GM19395 (cell line): ENCODE measurements at regions not wholly inside any gene's neighbourhood (a gene's known extent, or its start where the extent isn't known, plus 50 kb on each side); places are given as distances from the start of the nearest gene placed in this dataset.
"Not testable (repeated sequence)": the region's sequence is repeated elsewhere in the genome, so short reads cannot be mapped to it uniquely, and the experiment has no call there.

ENCODE experiments used
- ATAC-seq: cut with Tn5 transposase; IDR thresholded peaks from one replicate; pipeline ENCODE4 v1.9.1; 2021; ENCODE audit warnings: mild to moderate bottlenecking, moderate library complexity; ENCODE audit not compliant: unreplicated experiment

DNA sequence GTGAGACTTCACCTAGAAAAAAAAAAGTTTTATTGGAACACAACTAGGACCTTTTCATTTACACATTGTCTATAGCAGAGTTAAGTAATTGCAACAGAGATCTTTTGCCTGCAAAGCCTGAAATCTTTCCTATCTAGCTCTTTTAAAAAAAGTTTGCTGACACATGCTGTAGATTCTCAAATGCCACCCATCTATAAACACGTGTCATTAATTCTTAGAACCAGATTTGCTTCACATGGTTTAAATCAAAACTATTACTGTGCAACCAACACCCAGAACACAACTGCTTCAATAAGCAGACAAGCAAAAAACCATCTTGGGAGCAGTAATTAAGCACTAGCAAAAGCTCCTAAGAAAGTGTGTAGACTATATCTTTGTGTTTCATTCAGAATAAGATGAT, 55.0 kb downstream of the OXSM start:
- ATAC-seq: no peak

- no peak for ATAC-seq
These were observed 56.4 kb downstream of the OXSM start for GRCh38 chr3:25846282-25846681.

- ATAC-seq: no peak
These were observed 59.2 kb downstream of the OXSM start for GRCh38 chr3:25849091-25849490.

DNA sequence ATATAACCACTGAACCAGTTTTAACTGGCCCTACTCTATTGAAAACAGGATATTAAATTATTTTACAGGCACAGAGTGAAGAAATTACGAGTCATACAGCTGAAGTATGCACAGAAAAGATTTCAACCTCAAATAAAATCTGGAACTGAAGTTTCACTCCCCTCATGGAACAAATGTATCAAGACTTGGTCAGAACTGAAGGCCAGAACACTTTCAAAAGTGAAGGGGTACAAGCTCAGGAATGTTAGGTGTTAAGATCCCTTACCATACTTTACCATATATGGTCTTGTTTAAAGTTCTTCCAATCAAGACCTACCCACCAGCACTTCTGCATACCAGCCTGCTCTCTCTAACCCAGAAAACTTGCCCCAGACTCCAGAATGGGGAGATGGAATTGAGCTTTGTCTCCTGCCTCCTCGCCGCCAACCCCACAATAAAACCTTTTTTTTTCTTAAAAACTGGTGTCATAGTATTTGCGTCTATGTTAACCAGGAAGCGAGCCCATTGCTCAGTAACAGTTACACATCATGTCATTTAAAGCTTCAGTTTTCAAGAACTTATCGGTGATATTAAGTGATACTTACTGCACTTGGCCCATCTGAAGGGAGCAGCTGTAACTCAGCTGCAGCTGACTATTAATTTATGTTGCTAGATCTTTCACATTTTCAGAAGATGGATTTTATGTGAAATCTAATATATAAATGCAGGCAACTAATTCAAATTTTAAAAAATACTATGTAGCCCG, 59.9 kb downstream of the OXSM start:
- ATAC-seq: no peak

DNA sequence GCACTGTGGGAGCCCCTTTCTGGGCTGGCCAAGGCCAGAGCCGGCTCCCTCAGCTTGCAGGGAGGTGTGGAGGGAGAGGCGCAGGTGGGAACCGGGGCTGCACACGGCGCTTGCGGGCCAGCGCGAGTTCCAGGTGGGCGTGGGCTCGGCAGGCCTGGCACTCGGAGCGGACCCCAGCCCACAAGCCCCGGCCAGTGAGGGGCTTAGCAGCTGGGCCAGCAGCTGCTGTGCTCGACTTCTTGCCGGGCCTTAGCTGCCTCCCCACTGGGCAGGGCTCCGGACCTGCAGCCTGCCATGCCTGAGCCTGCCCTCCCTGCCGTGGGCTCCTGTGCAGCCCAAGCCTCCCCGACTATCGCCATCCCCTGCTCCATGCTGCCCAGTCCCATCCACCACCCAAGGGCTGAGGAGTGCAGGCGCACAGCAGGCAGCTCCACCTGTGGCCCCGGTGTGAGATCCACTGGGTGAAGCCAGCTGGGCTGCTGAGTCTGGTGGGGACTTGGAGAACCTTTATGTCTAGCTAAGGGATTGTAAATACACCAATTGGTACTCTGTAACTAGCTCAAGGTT, 61.9 kb downstream of the OXSM start:
- ATAC-seq: not testable (repeated sequence)

GRCh38 chr3:25854214-25854613, 64.3 kb downstream of the OXSM start:
- no peak for ATAC-seq

GRCh38 chr3:25854635-25855034, 64.7 kb downstream of the OXSM start:
- ATAC-seq: no peak

DNA sequence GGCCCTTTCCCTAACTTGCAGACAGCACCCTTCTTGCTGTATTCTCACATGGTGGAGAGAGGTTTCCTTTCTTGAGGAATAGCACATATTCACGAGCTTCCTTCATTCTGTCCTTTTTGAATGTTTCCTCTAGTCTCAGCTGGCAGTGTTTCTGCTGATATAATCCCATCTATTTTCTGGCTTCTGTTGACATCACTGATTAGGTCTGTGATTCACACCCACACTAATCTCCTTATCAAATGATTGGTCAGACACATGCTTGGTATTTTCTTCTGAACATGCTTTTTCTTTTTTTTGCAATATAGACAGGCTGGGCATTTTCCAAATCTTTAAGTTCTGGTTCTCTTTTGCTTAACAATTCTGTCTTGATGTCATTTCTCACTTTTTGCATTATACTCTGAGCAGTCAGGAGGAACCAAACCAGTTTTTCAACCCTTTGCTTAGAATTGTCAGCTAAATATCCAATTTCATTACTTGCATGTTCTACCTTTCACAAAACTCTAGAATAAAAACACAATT, 65.4 kb downstream of the OXSM start:
- ATAC-seq: no peak

DNA sequence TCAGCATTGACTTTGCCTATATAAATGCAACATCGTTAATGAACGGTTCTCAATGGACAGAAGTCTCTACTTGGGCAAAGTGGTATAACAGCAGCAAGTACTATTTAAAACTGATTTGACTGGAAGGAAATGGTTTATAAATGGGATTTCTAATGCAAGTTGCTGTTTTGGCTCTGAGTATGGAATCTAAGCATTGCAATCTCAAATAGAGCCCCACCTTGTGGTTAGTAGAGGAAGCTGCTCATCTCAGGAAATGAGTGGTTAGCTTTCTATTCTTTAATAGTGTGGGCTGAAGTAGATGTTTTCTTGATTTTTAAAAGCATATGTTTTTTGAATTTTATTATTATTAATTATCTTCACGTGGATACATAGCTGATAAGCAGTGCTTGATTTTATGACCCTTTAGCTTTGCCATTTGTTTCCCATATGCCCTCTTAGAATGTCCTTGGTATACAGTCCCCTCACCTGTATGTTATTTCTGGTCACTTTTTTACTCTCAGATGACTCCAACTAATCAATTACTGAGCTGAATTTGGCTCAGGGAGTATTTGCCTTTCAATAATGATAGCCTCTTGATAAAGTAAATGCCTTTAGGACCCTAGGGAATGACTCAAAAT, 67.1 kb downstream of the OXSM start:
- ATAC-seq: peak; percentile 90

GRCh38 chr3:25861566-25861965, 71.7 kb downstream of the OXSM start:
- ATAC-seq: no peak

DNA sequence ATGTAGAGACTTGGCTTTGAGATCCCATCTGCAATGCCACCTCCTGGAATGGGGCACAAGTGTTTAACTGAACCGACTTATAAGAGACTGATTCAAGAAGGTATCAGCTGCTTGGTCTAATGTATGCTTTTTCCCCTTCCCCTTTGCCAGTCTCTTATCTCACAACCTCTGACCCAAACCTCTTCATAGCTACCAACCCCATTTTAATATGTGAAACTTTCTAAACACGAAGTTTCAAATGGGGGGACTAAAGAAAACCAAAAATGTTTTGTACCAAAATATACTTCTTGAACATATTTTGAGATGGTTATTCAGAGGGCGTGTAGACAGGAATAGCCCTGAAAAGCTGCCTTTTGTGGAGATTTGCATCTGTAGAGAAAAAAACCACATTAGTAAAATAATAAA, 73.1 kb downstream of the OXSM start:
- ATAC-seq: peak; percentile 75

DNA sequence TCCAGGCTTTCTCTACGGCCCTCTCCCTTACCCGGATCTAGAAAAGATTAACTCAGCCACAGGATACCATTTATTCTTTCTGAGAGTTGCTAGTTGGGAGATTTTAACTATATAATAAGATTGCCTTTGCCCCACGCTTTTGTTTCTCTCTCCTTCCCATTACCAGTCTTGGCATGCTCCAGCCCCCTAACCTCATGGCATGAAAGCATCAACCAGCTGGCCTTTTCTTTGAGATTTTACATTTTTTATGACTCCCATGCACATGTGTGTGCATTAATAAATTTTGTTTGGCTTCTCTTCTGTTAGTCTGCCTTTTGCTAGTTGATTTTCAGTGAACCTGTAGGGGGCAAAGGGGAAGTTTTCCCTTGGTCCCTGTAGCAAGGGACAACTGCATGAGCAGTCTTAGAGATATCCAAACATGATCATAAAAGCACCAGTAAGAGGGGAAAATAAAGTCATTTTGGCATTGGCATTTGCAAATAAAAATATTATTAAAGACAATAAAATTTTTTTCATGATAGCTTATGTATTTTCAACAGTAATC, 73.6 kb downstream of the OXSM start:
- peak; percentile 47 for ATAC-seq

- no peak for ATAC-seq
These were observed 80.6 kb downstream of the OXSM start for GRCh38 chr3:25870452-25870851.

DNA sequence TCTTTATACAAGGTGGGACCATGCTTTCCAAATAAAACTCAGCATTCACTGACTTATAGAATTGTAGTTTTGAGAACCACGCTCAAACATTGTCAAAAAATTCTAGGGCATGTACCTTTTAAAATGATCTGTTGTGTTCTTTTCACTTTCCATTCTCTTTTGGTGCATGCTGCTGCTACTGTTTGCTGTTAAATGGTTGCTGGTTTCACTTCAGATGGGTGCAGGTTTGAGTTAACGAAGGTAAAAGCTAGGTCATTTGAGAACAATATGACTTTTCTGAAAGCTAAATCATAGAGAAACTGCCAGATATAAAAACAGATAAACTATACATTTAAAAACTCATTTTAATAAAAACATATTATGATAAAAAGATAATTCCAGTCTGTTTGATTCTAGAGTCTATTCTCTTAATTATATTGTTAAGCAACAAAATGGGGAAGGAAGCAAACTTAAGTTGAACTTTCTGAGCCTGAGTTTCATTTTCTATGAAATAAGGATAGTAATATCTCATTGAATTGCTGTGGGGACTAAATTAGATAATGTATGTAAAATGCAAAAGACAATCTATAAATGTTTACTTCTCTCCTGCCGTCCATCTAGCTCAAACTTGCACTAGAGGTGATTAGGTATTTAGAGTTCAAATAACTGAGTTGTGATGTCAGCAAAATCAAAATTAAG, 82.4 kb downstream of the OXSM start:
- ATAC-seq: peak; percentile 99

DNA sequence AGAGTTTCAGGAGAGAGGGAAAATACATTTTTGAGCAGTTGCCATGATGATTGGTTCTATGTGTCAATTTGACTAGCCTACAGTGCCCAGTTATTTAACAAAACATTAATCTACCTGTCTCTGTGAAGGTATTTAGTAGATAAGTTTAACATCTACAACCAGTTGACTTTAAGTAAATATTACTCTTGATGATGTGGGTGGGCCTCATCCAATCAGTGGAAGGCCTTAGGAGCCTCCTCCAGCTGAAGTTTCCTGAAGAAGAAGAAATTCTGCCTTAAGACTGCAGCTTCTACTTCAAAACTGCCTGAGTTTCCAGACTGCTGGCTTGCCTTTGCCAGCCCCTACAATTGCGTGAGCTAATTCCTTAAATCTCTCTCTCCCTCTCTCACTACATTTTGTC, 93.6 kb downstream of the OXSM start:
- ATAC-seq: no peak

DNA sequence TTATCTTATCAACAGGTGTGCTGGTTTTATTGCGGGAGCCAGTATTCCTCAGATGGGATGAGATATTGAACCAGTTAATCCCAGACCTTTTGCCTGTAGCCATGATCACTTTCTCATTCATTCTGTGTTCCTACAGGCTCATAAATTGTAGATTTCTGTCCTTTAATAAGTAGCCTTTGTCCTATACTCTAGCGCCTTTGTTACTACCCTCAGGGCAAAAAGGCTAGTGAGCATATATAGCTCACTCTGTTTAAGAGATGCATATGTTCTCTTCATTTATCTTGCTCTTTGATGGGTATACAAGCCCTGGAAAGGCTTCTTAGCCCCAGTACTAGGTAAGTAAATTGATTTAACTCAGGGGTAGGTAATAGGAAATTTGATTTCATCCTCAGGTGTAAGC, 95.1 kb downstream of the OXSM start:
- ATAC-seq: no peak

DNA sequence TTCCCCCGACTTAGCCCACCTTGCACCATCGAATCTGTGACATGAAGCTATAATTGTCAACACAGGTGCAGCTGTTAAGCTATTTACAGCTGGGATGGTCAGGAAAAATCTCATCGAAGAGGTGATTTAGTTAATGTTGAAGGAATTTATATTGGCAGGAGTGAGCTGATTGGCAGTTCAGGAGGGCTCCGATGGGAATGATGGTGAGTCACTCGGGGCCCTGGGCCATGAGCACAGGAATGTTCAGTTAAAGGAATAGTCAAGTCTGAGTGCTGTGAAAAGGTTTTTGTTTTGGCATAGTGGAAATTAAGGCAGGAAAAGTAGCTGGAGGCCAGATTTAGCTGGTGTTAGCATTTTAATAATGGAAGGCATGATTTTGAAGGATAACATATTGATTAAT, 95.7 kb downstream of the OXSM start:
- no peak for ATAC-seq

DNA sequence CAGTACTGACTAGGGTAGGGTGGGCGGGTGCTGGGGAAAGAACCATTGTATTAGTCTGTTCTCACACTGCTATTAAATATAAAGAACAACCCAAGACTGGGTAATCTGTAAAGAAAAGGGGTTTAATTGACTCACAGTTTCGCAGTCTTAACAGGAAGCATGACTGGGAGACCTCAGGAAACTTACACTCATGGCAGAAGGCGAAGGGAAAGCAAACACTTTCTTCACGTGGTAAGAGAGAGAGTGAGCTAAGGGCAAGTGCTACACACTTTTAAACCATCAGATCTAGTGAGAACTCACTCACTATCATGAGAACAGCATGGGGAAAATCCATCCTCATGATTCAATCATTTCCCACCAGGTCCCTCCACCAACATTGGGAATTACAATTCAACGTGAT, 98.0 kb downstream of the OXSM start:
- no peak for ATAC-seq

DNA sequence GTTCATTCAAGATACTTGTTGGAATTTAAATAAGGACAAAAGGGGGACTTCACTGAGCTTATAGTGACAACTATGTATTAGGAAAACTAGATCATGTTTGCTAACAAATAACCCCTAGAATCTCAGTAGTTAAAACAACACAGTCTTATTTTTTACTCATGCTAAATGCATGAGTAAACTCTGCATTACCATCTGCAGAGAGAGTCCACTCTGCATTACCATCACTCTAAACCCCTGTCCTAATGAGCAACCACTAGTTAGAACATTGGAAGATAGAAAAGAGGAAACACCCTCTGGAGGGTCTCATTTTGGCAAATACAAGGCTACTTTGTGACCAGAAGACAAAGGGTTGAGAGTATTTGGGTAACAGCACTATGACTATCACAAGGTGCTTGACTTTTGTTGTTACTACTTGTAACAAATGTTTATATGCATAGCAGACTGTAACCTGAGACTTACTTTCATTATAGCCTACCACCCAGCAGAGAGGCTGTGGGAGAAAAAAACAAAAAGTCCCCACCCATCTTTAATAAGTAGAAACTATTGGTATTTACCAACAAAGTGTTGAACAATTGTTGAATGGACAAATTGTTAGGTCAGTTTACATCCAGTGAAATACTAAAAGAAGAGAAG, 99.1 kb downstream of the OXSM start:
- no peak for ATAC-seq

DNA sequence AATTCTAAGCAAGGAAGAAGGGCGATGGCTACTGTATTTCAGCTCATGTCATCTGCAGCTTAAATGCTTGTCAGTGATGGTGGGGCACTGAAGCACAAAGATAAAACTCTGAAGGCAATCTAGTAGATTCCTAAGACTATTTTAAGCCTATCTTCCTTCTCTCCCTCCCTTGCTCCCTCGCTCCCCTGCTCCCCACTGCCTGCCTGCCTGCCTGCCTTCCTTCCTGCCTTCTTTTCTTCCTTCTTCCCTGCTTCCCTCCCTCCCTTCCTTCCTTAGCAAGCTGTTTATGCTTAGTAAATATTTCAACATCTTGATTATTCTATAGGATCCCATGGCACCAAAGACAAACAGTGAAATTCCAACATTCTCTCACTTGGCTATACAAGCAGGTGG, 99.6 kb downstream of the OXSM start:
- no peak for ATAC-seq

DNA sequence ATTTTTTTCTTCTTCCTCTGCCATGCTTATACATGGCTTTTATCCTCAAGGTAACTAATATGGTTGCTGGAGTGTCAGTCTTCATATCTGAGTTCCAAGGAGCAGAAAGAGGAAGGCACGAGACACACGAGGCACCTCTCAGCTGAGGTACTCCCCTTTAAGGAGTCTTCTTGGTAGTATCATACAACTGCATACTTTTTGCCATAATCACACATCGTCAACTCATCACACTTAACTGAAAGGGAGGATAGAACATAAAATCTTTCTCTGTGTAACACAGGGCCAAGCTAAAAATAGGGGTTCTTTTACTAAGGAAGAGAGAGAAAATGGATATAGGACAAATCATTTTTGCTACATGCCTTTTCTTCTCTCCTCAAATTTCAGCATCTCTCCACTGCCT, 104.2 kb downstream of the OXSM start:
- no peak for ATAC-seq
